T-helper 17 cell (primary cell): ENCODE measurements at regions not wholly inside any gene's neighbourhood (a gene's known extent, or its start where the extent isn't known, plus 50 kb on each side); places are given as distances from the start of the nearest gene placed in this dataset.
"Not testable (repeated sequence)": the region's sequence is repeated elsewhere in the genome, so short reads cannot be mapped to it uniquely, and the experiment has no call there.

Source experiments
- ATAC-seq: fragments of 150-1000 bp; cut with Tn5 transposase; 2 replicates; pipeline ENCODE4 v1.10.0; 2021; ENCODE audit warnings: mild to moderate bottlenecking, moderate library complexity
- DNase-seq, 3 donors: peaks; one replicate each; pipeline versions ENCODE4 v3.0.0 to v3.0.0-alpha.2; 2020 to 2021
- H3K9me3 ChIP-seq: one replicate; pipeline ENCODE4 v1.7.0; 2013; ENCODE audit warnings: low read length, mild to moderate bottlenecking; ENCODE audit not compliant: control insufficient read depth, poor library complexity, severe bottlenecking
- H3K27ac Mint-ChIP-seq: one replicate; pipeline ENCODE4 v1.8.0; 2022; ENCODE audit warnings: mild to moderate bottlenecking, moderate library complexity, mixed read lengths
- H3K27me3 Mint-ChIP-seq: one replicate; pipeline ENCODE4 v1.8.0; 2022; ENCODE audit warnings: mixed read lengths
- H3K36me3 Mint-ChIP-seq: one replicate; pipeline ENCODE4 v1.8.0; 2022; ENCODE audit warnings: low read depth, mixed read lengths
- H3K4me1 Mint-ChIP-seq: one replicate; pipeline ENCODE4 v1.8.0; 2022; ENCODE audit warnings: mild to moderate bottlenecking, mixed read lengths
- H3K4me3 Mint-ChIP-seq: one replicate; pipeline ENCODE4 v1.8.0; 2022; ENCODE audit warnings: mild to moderate bottlenecking, moderate library complexity, mixed read lengths

- no peak for DNase-seq
- H3K27ac Mint-ChIP-seq: no peak overlapping the region
- no peak for ATAC-seq
- no peaks in the 10 kb centered on the region for H3K9me3 ChIP-seq
- H3K36me3 Mint-ChIP-seq: no peaks in the 10 kb centered on the region
- no peak overlapping the region for H3K4me3 Mint-ChIP-seq
- no peaks in the 10 kb centered on the region for H3K27me3 Mint-ChIP-seq
- H3K4me1 Mint-ChIP-seq: peaks cover 2% of the 10 kb centered on the region
Measured at GRCh38 chr21:15283789-15284188, 219.0 kb upstream of the NRIP1 start.

- H3K4me3 Mint-ChIP-seq: no peak overlapping the region
- H3K27me3 Mint-ChIP-seq: no peaks in the 10 kb centered on the region
- DNase-seq (no peak), ATAC-seq (no peak)
- H3K36me3 Mint-ChIP-seq: no peaks in the 10 kb centered on the region
- no peaks in the 10 kb centered on the region for H3K4me1 Mint-ChIP-seq
- no peak overlapping the region for H3K27ac Mint-ChIP-seq
- no peaks in the 10 kb centered on the region for H3K9me3 ChIP-seq
Measured at GRCh38 chr21:15285556-15285955, 220.8 kb upstream of the NRIP1 start.

GRCh38 chr21:15289246-15289645 is 224.4 kb upstream of the NRIP1 start:
- no peak for DNase-seq
- H3K36me3 Mint-ChIP-seq: no peaks in the 10 kb centered on the region
- ATAC-seq: no peak
- H3K27ac Mint-ChIP-seq: no peak overlapping the region
- H3K27me3 Mint-ChIP-seq: peaks cover 10% of the 10 kb centered on the region
- H3K9me3 ChIP-seq: no peaks in the 10 kb centered on the region
- no peak overlapping the region for H3K4me3 Mint-ChIP-seq
- H3K4me1 Mint-ChIP-seq: no peaks in the 10 kb centered on the region

- ATAC-seq (no peak), DNase-seq (no peak)
- no peaks in the 10 kb centered on the region for H3K4me1 Mint-ChIP-seq
- peaks cover 10% of the 10 kb centered on the region for H3K27me3 Mint-ChIP-seq
- H3K27ac Mint-ChIP-seq: no peak overlapping the region
- H3K4me3 Mint-ChIP-seq: no peak overlapping the region
- H3K36me3 Mint-ChIP-seq: no peaks in the 10 kb centered on the region
- no peaks in the 10 kb centered on the region for H3K9me3 ChIP-seq
Measured at GRCh38 chr21:15289896-15290841, 225.4 kb upstream of the NRIP1 start.

DNA sequence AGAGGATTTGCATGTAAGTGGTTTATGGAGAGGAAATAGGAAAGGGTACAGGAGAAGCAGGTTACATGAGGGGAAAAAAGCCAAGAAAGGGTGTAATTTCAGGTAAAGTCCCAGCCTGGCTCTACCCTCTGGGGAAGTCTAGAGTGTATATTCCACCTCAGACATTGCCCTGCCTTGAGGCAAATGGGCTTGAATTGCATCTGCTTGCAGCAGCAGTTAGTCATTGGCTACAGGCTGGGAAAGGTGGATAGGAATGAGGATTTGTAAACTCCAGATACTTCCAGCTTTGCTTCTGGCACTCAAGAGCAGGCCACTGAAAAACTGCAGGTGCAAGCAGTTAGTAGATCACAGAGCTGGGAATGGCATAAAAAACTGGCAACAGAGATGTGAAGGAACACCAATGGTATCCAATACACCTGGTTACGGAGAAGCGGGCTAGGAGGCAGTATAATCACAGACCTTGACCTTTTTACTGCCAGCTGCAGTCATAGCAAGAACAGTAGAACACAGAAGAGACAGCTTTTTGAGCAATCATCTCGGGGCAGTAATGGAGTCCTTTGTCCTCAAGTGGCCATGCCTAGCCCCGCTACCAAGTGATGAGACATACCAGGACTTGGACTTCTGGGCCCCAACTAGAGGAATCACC is 226.9 kb upstream of the NRIP1 start:
- H3K9me3 ChIP-seq: no peaks in the 10 kb centered on the region
- DNase-seq (no peak), ATAC-seq (no peak)
- Mint-ChIP-seq H3K4me3 (no peak overlapping the region), H3K27ac (no peak overlapping the region), H3K27me3 (peaks cover 10% of the 10 kb centered on the region), H3K36me3 (no peaks in the 10 kb centered on the region), H3K4me1 (no peaks in the 10 kb centered on the region)

GRCh38 chr21:15293240-15293639 is 228.4 kb upstream of the NRIP1 start:
- H3K4me3 Mint-ChIP-seq: no peak overlapping the region
- no peaks in the 10 kb centered on the region for H3K9me3 ChIP-seq
- peaks cover 2% of the 10 kb centered on the region for H3K4me1 Mint-ChIP-seq
- H3K36me3 Mint-ChIP-seq: no peaks in the 10 kb centered on the region
- no peak for DNase-seq
- no peak overlapping the region for H3K27ac Mint-ChIP-seq
- no peak for ATAC-seq
- H3K27me3 Mint-ChIP-seq: peaks cover 10% of the 10 kb centered on the region

GRCh38 chr21:15295875-15296274 is 231.1 kb upstream of the NRIP1 start:
- ATAC-seq: no peak
- Mint-ChIP-seq H3K36me3 (no peaks in the 10 kb centered on the region), H3K27me3 (peaks cover 10% of the 10 kb centered on the region), H3K4me1 (peaks cover 2% of the 10 kb centered on the region), H3K27ac (no peak overlapping the region), H3K4me3 (no peak overlapping the region)
- DNase-seq: no peak
- no peaks in the 10 kb centered on the region for H3K9me3 ChIP-seq

DNA sequence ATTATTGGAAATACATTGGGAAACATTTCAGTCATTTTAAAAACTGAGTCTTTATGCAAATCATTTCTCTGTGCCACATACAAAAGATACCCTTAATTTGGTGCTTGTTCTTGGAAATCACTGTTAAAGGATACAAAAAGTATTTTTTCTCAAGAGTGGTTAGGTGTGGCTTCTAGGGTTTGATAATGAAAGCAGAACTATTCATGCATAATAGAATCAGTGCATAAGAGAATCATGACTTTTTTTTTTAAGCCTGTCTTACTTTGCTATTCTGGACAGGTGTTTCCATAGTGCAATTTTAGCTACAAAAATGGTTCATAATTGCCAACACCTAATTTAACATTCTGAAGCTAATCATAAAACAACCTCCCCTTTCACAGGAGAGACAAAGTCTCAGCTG is 233.0 kb upstream of the NRIP1 start:
- no peak overlapping the region for H3K27ac Mint-ChIP-seq
- no peak for ATAC-seq
- no peaks in the 10 kb centered on the region for H3K36me3 Mint-ChIP-seq
- H3K4me3 Mint-ChIP-seq: no peak overlapping the region
- DNase-seq: no peak
- peaks cover 3% of the 10 kb centered on the region for H3K9me3 ChIP-seq
- peaks cover 2% of the 10 kb centered on the region for H3K4me1 Mint-ChIP-seq
- no peaks in the 10 kb centered on the region for H3K27me3 Mint-ChIP-seq

DNA sequence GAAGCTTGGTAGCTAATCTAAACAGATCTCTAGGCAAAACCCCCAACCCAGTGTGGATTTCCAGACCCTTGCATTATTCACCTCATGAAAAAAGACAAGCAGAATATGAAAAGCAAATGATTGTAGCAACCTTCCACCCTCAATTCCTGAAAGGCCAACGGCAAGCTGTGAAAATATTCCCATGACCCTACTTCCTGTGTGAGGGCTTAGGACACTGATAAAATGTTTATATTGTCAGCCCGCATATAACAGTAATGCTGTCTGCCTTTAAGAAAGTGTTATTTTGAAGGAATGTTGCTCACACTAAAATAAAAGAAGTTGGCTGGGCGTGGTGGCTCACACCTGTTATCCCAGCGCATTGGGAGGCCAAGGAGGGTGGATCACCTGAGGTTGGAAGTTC is 233.5 kb upstream of the NRIP1 start:
- no peak overlapping the region for H3K4me3 Mint-ChIP-seq
- H3K9me3 ChIP-seq: peaks cover 3% of the 10 kb centered on the region
- no peak for ATAC-seq
- no peak for DNase-seq
- no peaks in the 10 kb centered on the region for H3K27me3 Mint-ChIP-seq
- H3K36me3 Mint-ChIP-seq: no peaks in the 10 kb centered on the region
- H3K27ac Mint-ChIP-seq: no peak overlapping the region
- H3K4me1 Mint-ChIP-seq: peaks cover 2% of the 10 kb centered on the region

DNA sequence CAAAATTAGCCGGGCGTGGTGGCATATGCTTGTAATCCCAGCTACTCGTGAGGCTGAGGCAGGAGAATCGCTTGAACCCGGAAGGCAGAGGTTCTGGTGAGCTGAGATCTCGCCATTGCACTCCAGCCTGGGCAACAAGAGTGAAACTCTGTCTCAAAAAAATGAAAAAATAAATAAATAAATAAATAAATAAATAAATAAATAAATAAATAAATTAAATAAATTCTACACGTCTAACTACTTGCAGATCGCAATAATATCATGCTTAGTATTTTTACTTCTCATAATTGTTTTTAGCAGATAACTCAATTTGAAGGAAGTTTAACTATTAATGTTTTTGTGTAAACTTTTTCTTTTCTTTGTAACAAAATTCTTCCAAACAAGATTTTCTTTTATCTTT is 234.0 kb upstream of the NRIP1 start:
- not testable (repeated sequence) for H3K36me3 Mint-ChIP-seq, H3K9me3 ChIP-seq, H3K4me3 Mint-ChIP-seq, H3K27ac Mint-ChIP-seq, DNase-seq, ATAC-seq, H3K27me3 Mint-ChIP-seq, H3K4me1 Mint-ChIP-seq

- peaks cover 3% of the 10 kb centered on the region for H3K9me3 ChIP-seq
- Mint-ChIP-seq H3K27me3 (no peaks in the 10 kb centered on the region), H3K36me3 (no peaks in the 10 kb centered on the region), H3K4me1 (peaks cover 2% of the 10 kb centered on the region), H3K27ac (no peak overlapping the region), H3K4me3 (no peak overlapping the region)
- ATAC-seq (no peak), DNase-seq (no peak)
Measured at GRCh38 chr21:15300131-15300530, 235.3 kb upstream of the NRIP1 start.

DNA sequence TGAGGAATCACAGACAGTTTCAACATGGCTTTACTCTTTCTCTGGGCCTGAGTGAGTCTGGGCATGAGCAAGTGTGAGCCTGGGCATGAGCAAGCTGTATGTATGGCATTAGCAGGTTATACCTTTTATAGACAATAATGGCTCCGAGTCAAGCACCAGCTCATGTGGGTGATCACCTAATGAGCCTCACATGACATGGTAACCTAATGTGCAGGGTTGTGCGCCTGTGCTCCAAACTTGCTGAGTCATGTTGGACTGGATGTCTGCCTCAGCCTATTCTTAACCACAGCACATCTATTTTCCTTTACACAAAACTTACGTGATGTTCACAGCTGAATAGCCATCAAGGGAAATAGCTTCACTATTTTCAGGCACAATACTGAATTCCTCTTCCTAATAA is 236.2 kb upstream of the NRIP1 start:
- Mint-ChIP-seq H3K4me1 (peaks cover 2% of the 10 kb centered on the region), H3K27me3 (no peaks in the 10 kb centered on the region), H3K27ac (no peak overlapping the region), H3K4me3 (no peak overlapping the region), H3K36me3 (no peaks in the 10 kb centered on the region)
- peaks cover 3% of the 10 kb centered on the region for H3K9me3 ChIP-seq
- DNase-seq (no peak), ATAC-seq (no peak)

- Mint-ChIP-seq H3K27me3 (no peaks in the 10 kb centered on the region), H3K36me3 (no peaks in the 10 kb centered on the region), H3K4me1 (peaks cover 2% of the 10 kb centered on the region), H3K27ac (no peak overlapping the region), H3K4me3 (no peak overlapping the region)
- no peak for DNase-seq
- peaks cover 3% of the 10 kb centered on the region for H3K9me3 ChIP-seq
- no peak for ATAC-seq
Measured at GRCh38 chr21:15301736-15302135, 236.9 kb upstream of the NRIP1 start.

DNA sequence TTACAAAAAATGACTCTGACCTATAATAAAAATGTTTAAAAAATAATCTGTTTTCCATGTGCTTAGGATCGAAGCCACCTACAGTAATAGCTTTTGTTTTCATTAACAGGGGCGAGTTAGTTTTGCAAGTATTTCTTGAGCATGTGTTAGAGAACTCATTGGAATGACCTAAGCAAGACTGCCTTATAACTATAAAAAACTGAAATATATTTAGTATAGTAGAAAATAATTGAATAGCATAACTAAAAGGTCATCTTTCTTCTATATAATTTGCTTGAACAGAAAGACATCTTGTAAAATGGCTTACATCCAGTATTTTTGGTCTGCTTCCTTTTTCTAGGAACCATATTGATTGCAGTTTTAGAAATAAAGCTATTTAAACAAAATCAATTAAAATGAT is 241.5 kb upstream of the NRIP1 start:
- Mint-ChIP-seq H3K27ac (no peak overlapping the region), H3K4me3 (no peak overlapping the region), H3K27me3 (peaks cover 4% of the 10 kb centered on the region), H3K4me1 (no peaks in the 10 kb centered on the region), H3K36me3 (peaks cover 2% of the 10 kb centered on the region)
- H3K9me3 ChIP-seq: peaks cover 3% of the 10 kb centered on the region
- ATAC-seq (no peak), DNase-seq (no peak)
